GM19463 (cell line): ENCODE measurements at regions not wholly inside any gene's neighbourhood (a gene's known extent, or its start where the extent isn't known, plus 50 kb on each side); places are given as distances from the start of the nearest gene placed in this dataset.

Experiments used
- ATAC-seq: cut with Tn5 transposase; IDR thresholded peaks from one replicate; pipeline ENCODE4 v1.9.1; 2021; ENCODE audit warnings: mild to moderate bottlenecking, moderate library complexity; ENCODE audit not compliant: unreplicated experiment

DNA sequence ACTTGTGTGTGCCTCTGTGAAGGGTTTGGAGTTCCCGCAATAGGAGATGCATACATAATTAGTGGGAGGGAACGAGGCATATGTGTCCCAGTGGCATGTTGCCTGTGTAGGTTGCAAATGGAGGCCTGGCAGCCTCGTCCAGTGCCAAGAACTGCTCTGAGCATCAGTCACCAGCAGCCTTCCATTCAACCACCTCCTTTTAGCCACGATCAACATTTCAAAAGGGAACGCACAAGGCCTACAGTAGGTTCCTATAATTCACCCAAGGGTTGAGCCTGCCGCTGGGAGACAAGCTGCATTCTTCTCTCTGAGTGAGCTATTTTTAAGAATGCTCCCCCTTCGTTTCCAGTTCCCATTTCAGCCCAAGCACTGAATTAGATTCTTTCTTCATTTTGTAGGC is 78.8 kb upstream of the CTNNB1 start:
- ATAC-seq = no peak

DNA sequence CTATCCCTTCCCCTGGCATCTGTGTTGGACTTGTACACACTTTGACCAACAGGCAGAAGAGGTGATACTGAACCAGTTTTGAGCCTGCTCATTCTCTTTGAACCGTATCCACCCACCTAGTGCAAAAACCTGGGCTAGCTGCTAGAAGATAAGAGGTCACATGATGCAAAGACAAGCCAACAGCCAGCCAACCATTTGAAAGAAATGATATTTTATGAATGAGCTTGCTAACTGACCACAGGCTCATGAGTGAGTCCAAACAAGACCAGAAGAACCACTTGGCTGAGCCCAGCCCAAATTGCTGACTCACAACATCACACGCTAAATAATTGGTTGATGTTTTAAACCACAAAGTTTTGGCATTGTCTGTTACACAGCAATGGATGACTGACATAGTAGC is 74.0 kb upstream of the CTNNB1 start:
- ATAC-seq = no peak

DNA sequence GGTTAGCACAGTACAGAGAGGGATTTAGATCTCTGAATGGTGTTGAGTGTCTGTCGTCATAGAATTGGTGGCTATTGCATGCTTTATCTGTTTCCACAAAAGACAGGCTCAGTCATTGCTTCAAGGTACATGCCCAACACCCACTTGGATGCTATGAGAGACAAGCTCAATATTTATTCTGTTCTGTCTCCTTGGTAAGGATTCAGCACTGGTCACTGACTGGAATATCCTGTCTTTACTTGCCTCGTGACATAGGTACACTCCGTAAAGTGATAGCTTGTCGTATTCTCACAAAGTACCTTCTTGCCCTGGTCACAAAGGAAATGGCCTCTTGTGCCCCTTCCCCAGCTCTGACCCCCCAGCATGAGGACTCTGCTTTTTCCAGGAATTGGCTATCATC is 72.8 kb upstream of the CTNNB1 start:
- no peak for ATAC-seq

DNA sequence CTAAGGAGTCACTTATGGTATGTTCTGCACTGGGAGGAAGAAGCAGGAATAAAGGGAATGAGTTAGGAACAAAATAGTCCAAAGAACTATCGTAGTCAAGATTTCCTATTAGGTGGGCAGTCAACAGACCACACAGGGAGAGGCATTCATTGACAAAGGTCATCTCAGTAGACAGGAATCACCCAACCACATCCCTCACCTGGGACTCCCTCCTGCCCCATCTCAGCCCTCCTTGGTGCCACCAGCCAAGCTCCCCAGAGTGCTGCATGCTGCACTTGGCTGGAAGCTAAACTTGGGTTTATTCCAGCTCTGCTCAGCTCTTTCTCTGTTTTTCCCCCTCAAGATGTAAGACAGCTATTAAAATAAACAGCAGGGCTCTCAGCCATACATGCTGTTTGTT is 72.3 kb upstream of the CTNNB1 start:
- ATAC-seq = no peak

DNA sequence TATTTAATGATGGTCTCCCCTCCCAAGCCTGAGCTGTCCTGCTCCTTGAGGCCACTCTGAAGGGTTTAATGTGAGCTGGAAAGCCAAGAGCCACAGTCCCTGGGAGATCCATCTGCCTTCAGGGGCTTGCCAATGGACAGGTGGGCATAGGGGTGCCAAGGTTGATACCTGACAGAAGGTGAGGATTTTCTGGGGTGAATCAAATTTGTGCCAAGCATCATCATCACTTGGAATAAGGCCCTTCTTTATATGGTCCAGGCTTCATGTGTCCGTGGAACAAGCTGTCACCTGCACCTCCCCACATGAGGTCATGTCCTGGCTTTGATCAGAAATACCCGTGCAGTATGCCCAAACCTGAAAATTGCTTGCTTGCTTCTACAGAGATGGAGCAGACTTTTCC is 71.9 kb upstream of the CTNNB1 start:
- no peak for ATAC-seq

DNA sequence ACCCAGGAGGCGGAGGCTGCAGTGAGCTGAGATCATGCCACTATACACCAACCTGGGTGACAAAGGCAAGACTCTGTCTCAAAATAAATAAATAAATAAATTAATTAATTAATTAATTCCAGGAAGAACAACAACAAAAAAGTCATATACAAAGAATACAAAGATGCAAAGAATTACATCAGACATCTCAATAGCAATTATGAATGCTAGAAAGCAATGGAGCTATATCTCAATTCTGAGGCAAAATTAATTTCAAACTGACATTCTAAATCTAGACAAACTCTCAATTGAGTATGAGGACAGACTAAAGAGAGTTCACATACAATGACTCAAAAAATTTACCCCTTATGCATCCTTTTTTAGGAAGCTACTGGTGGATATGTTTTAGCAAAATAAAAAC is 69.6 kb upstream of the CTNNB1 start:
- no peak for ATAC-seq

DNA sequence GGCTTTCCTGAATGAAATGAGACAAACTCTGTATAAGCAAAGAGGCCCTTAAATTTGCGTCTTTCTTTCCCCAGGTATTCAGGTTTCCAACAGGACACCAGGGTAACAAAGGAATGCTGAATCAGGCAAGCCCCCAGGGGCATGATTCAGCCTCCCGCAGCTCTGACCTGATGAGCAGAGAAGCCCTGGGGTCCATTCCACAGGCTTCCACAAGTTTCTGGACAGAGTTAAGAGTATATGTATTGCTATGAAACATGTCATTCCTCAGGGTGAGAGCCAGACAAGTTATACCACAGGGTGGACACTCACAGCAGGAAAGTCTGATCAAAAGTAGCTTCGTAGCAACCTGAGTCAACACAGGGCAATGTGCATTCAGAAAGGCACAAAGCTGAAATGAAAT is 68.1 kb upstream of the CTNNB1 start:
- no peak for ATAC-seq

- no peak for ATAC-seq
These were observed 61.6 kb upstream of the CTNNB1 start for GRCh38 chr3:41137686-41138111.

GRCh38 chr3:41138146-41138545 is 61.2 kb upstream of the CTNNB1 start:
- no peak for ATAC-seq

DNA sequence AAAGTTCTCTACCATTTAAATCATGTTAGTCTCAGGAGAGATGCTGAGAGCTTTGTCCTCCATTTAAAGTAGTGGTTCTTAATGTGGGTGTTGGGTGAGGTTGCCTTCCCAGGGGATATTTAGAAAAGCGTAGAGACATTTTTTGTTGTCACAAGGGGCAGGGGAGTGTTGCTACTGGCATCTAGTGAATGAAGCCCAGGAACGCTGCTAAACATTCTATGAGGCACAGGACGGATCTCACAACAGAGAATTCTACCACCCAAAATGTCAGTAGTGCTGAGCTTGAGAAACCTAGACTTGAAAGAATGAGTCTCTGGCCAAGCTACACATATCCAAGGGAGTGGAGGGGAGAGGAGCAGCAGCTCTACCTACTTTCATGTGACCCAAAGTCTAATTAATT is 60.7 kb upstream of the CTNNB1 start:
- no peak for ATAC-seq

- ATAC-seq = no peak
These were observed 59.1 kb upstream of the CTNNB1 start for GRCh38 chr3:41140242-41140641.

- no peak for ATAC-seq
These were observed 57.7 kb upstream of the CTNNB1 start for GRCh38 chr3:41141433-41142167.

DNA sequence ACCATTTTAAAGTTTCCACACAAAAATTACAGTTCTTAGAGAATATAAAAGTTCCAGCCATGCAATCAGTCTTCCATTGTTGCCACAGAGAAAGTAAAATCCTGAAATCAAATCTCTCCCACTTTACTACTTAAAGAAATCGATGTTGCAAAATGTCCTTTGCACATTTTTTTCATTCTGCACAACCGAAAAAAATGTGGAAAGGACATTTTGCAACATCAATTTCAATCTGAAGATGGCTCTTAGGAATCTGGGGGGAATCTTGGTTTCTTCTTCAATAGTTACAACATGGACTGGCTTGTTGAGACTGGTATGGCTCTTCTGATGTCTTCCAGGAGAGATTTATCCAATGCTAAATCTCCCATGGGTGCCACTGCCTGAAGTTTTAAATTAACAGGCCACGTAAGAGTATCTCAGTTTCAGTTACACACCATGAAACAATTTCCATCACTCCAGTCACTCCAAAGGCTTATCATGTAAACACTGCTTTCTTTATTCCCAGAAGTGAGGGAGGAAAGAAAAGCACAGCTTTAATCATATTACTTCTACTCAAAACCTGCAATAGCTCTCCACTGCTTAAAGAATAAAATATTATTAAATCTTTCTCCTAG is 55.8 kb upstream of the CTNNB1 start:
- no peak for ATAC-seq

DNA sequence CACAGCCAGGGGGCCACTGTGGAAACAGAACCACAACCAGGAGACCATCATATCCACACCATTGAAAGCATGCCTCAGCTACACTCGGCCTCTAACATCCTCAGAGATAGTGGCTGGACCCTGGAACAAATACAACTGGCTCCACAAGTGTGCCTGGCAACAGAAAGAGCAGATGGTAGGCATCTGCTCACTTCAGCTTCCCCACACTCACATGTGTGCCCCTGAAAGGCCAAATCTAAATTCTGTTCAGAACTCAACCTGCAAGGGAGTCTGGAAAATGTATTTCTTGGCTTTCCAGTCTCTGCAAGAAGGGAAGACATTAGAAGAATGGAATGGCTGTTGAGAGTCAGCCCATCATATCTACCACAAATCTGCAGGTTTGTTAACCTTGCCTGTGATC is 54.7 kb upstream of the CTNNB1 start:
- no peak for ATAC-seq

GRCh38 chr3:41148478-41148877 is 50.8 kb upstream of the CTNNB1 start:
- no peak for ATAC-seq

DNA sequence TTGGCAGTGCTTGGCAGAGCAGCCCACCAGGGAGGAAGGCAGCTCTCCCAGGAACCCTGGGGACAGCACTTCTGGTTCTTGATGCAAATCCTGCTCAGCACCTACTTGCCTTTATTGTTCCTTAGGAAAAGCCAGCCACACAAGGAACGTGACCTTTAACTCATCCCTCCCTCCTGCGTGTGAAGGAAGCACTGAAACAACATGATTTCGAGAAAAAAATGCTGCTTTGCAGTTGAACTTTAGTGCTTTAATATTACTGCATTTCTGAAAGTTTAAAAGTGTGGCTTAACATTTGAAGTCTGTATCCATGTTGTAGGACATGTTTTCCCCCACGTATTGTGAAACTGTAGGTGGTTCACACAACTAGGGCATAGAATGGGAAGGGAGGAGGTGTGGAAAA is 50.4 kb upstream of the CTNNB1 start:
- no peak for ATAC-seq
